ENCODE measurements at regions not wholly inside any gene's neighbourhood (a gene's known extent, or its start where the extent isn't known, plus 50 kb on each side); places are given as distances from the start of the nearest gene placed in this dataset.

GRCh38 chr18:67292814-67293213 lies 223.7 kb downstream of the DSEL start:
- H3K9me3 Mint-ChIP-seq = peaks cover 2 to 9% (median 4%) of the 10 kb centered on the region in 7 donors
- Histone ChIP-seq H3K4me3 (replicated peaks in 1 of 3; ENCODE audit: low read depth in 2 of 3, low read length in 3 of 3) (no peak overlapping the region), H3K4me2 (replicated peaks; ENCODE audit: extremely low read depth, low read length, poor library complexity, severe bottlenecking) (no peak overlapping the region), H3K27ac (ENCODE audit: low read depth in 1 of 2, low read length in 2 of 2) (no peak overlapping the region), H4K20me1 (ENCODE audit: insufficient read depth, low read length) (no peaks in the 10 kb centered on the region), H3K4me1 (ENCODE audit: control insufficient read depth in 1 of 2, insufficient read depth in 2 of 2, low read length in 2 of 2) (no peaks in the 10 kb centered on the region), H3K36me3 (replicated peaks in 1 of 2; ENCODE audit: control insufficient read depth in 1 of 2, insufficient read depth in 2 of 2, low read length in 2 of 2) (no peaks in the 10 kb centered on the region), H3K27me3 (ENCODE audit: control insufficient read depth in 2 of 2, insufficient read depth in 2 of 2, low read length in 2 of 2) (no peaks in the 10 kb centered on the region), H3K9me3 (replicated peaks in 1 of 2; ENCODE audit: control insufficient read depth in 1 of 2, insufficient read depth in 1 of 2, low read length in 2 of 2) (peaks cover 3% of the 10 kb centered on the region in 2 donors), H3K9ac (ENCODE audit: insufficient read depth, low read length, poor library complexity, severe bottlenecking) (no peak overlapping the region), H3K79me2 (ENCODE audit: insufficient read depth, low read length) (no peaks in the 10 kb centered on the region), H2AFZ (ENCODE audit: insufficient read depth, low read depth, low read length, poor library complexity, severe bottlenecking) (no peak overlapping the region)
- DNase-seq = no peak
- H3K4me1 Mint-ChIP-seq = no peaks in the 10 kb centered on the region
- 95% methylated on average over 2 of the region's 3 CpGs for WGBS (ENCODE audit: insufficient coverage)
- no peak overlapping the region for H3K4me3 Mint-ChIP-seq
- H3K36me3 Mint-ChIP-seq = no peaks in the 10 kb centered on the region
- no peak overlapping the region for H3K27ac Mint-ChIP-seq
- no peaks in the 10 kb centered on the region for H3K27me3 Mint-ChIP-seq (ENCODE audit: low read depth in 3 of 3)
- intact Hi-C loops (cut with micrococcal nuclease) = no loop called here
- TF ChIP-seq, protein P1, sequence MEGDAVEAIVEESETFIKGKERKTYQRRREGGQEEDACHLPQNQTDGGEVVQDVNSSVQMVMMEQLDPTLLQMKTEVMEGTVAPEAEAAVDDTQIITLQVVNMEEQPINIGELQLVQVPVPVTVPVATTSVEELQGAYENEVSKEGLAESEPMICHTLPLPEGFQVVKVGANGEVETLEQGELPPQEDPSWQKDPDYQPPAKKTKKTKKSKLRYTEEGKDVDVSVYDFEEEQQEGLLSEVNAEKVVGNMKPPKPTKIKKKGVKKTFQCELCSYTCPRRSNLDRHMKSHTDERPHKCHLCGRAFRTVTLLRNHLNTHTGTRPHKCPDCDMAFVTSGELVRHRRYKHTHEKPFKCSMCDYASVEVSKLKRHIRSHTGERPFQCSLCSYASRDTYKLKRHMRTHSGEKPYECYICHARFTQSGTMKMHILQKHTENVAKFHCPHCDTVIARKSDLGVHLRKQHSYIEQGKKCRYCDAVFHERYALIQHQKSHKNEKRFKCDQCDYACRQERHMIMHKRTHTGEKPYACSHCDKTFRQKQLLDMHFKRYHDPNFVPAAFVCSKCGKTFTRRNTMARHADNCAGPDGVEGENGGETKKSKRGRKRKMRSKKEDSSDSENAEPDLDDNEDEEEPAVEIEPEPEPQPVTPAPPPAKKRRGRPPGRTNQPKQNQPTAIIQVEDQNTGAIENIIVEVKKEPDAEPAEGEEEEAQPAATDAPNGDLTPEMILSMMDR (IDR thresholded peaks at IDR 0.05) = no peak

- Mint-ChIP-seq H3K27ac (no peak overlapping the region), H3K27me3 (ENCODE audit: low read depth in 3 of 3) (peaks cover 0 to 2% (median 0%) of the 10 kb centered on the region in 3 donors), H3K4me3 (no peak overlapping the region), H3K4me1 (no peaks in the 10 kb centered on the region), H3K9me3 (peaks cover 0 to 9% (median 2%) of the 10 kb centered on the region in 7 donors), H3K36me3 (no peaks in the 10 kb centered on the region)
- H3K4me3 ChIP-seq (replicated peaks in 1 of 3; ENCODE audit: low read depth in 2 of 3, low read length in 3 of 3) = no peak overlapping the region
- H3K79me2 ChIP-seq (ENCODE audit: insufficient read depth, low read length) = no peaks in the 10 kb centered on the region
- H3K9ac ChIP-seq (ENCODE audit: insufficient read depth, low read length, poor library complexity, severe bottlenecking) = no peak overlapping the region
- no peaks in the 10 kb centered on the region for H3K4me1 ChIP-seq (ENCODE audit: control insufficient read depth in 1 of 2, insufficient read depth in 2 of 2, low read length in 2 of 2)
- H3K36me3 ChIP-seq (replicated peaks in 1 of 2; ENCODE audit: control insufficient read depth in 1 of 2, insufficient read depth in 2 of 2, low read length in 2 of 2) = no peaks in the 10 kb centered on the region
- TF ChIP-seq, protein P1 (IDR thresholded peaks at IDR 0.05) = no peak
- no peaks in the 10 kb centered on the region for H4K20me1 ChIP-seq (ENCODE audit: insufficient read depth, low read length)
- intact Hi-C loops (cut with micrococcal nuclease) = no loop called here
- peaks cover 0 to 3% of the 10 kb centered on the region in 2 donors for H3K9me3 ChIP-seq (replicated peaks in 1 of 2; ENCODE audit: control insufficient read depth in 1 of 2, insufficient read depth in 1 of 2, low read length in 2 of 2)
- no peak overlapping the region for H3K4me2 ChIP-seq (replicated peaks; ENCODE audit: extremely low read depth, low read length, poor library complexity, severe bottlenecking)
- no peak overlapping the region for H3K27ac ChIP-seq (ENCODE audit: low read depth in 1 of 2, low read length in 2 of 2)
- WGBS (ENCODE audit: insufficient coverage) = no CpG with 5 or more reads among the region's 4 CpGs
- no peak for DNase-seq
- H2AFZ ChIP-seq (ENCODE audit: insufficient read depth, low read depth, low read length, poor library complexity, severe bottlenecking) = no peak overlapping the region
- no peaks in the 10 kb centered on the region for H3K27me3 ChIP-seq (ENCODE audit: control insufficient read depth in 2 of 2, insufficient read depth in 2 of 2, low read length in 2 of 2)
These were observed 226.1 kb downstream of the DSEL start for GRCh38 chr18:67290421-67290820.
